AG10803 (cell line): ENCODE measurements at regions not wholly inside any gene's neighbourhood (a gene's known extent, or its start where the extent isn't known, plus 50 kb on each side); places are given as distances from the start of the nearest gene placed in this dataset.

Experiments used
- DNase-seq: peaks from one replicate; pipeline ENCODE4 v3.0.0; 2010; ENCODE audit warnings: low read depth
- H3K4me3 ChIP-seq: 2 replicates; pipeline ENCODE4 v1.5.1; 2011; ENCODE audit warnings: mild to moderate bottlenecking, low read length, control low read depth
- TF ChIP-seq, protein P1 (sequence below): conservative IDR thresholded peaks from 2 replicates; pipeline ENCODE4 v1.5.1; 2011; ENCODE audit warnings: mild to moderate bottlenecking, low read length, control low read depth, inconsistent platforms

DNA sequence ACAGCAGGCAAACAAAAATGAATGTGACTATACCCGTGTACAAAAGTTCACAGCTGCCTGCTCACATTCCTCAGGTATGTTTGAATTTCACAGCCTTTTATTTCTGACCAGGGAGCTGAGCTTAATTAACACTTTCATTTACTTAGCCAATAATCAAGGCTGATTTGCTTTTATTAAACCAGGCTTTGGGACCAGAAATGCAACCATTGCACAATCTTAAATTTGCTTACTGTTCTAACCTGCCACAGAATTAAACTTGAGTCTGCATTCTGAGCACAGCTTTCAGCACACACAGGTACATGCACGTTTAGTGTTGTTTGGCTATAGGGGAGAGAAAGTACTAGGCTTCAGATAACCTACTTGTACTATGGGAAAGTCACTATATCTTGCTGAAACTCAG, 372.4 kb upstream of the ATP5MC3 start:
- TF ChIP-seq, protein P1, sequence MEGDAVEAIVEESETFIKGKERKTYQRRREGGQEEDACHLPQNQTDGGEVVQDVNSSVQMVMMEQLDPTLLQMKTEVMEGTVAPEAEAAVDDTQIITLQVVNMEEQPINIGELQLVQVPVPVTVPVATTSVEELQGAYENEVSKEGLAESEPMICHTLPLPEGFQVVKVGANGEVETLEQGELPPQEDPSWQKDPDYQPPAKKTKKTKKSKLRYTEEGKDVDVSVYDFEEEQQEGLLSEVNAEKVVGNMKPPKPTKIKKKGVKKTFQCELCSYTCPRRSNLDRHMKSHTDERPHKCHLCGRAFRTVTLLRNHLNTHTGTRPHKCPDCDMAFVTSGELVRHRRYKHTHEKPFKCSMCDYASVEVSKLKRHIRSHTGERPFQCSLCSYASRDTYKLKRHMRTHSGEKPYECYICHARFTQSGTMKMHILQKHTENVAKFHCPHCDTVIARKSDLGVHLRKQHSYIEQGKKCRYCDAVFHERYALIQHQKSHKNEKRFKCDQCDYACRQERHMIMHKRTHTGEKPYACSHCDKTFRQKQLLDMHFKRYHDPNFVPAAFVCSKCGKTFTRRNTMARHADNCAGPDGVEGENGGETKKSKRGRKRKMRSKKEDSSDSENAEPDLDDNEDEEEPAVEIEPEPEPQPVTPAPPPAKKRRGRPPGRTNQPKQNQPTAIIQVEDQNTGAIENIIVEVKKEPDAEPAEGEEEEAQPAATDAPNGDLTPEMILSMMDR: no peak
- H3K4me3 ChIP-seq: no peak overlapping the region
- DNase-seq: no peak

DNA sequence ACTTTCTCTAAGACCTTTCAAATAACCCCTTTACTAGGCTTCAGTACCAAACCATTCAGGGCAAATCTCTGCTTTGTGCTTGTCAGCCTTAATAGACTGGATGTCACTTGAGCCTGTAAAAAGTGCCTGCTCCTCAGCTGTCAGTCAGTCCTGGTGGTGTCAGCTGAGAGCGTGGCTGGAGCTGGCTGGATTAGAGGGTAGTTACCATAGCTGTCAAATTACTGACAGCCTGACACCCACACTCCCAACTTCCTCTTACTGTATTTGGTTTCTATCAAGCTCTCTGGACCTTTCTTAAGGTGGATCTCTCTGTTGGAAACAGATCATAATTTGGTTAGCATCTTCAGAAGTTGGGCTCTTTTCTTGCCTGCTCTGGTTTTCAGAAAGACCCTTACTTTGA, 371.4 kb upstream of the ATP5MC3 start:
- H3K4me3 ChIP-seq: no peak overlapping the region
- TF ChIP-seq, protein P1: no peak
- DNase-seq: no peak

DNA sequence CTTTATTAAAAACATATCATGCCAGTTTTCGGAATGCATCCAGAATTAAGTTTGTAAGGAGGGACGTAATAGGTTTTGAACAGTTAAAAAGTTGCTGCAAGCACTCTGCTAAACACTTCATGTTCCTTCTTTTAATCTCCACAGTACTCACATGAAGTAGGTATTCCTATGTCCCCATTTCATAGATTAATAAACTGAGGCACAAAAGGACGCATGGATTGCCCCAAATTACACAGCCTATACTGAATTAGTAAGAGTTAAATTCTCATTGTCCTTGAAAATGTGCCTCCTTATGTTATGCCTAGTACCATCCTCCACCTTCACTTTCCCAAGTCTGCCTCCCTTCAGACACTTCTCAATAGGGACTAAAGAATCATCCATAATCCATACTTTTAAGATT, 358.9 kb upstream of the ATP5MC3 start:
- no peak for DNase-seq
- H3K4me3 ChIP-seq: no peak overlapping the region
- TF ChIP-seq, protein P1: no peak

DNA sequence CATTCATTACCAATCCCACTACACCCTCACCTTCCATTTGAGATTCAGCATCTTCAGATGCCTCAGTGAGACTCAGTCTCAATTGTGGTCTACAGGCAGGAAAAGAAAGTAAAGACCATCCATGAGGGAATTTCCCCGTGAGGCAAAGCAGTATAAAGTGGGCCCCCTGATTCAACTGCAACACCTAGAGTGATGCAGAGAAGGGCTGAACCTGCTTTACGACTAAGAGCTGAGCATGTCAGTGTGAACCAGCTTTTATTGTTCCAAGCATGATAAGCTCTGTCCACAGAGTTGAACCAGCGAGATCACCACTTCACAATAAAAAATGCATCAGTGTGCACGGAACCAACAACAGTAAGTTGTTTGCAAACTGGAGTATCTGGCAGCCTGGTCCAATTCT, 357.6 kb upstream of the ATP5MC3 start:
- DNase-seq: no peak
- TF ChIP-seq, protein P1: no peak
- H3K4me3 ChIP-seq: no peak overlapping the region

DNA sequence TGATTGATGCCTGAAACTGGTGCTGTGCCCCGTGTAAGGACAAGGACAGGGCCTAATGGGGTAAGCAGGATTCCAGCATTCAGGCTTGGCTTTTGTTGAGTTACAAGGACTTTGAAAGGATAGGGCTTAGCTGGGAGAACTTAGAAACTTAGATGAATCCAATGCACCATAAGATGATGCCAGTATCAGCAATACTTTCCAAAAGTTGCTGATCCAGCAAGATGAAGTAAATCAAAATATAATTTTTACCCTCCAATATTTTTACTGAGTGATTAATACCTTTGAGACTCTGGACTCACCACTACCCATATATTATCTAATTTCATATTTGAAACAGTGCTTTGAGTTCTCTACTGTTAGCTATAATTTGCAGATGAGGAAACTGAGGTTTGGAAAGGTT, 354.5 kb upstream of the ATP5MC3 start:
- no peak for DNase-seq
- TF ChIP-seq, protein P1: no peak
- H3K4me3 ChIP-seq: no peak overlapping the region

DNA sequence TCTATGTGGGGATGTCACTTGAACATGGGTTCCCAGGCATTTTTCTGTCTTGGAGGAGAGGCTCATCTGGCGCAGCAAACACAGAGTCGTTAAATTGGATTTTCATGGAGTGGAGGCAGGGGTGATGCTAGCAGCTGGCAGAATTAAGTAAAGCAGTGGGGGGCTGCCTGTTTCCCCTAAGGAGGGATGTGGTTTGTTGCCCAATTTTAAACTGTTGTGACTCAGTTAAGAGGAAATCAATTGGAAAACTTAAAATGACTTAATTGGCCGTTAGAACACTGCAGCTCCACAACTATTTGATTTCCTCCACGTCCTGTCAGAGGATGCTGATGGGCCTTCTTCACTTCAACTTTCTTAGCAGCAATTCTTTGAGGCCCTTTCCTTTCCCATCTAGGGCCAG, 354.1 kb upstream of the ATP5MC3 start:
- DNase-seq: no peak
- TF ChIP-seq, protein P1: no peak
- no peak overlapping the region for H3K4me3 ChIP-seq

DNA sequence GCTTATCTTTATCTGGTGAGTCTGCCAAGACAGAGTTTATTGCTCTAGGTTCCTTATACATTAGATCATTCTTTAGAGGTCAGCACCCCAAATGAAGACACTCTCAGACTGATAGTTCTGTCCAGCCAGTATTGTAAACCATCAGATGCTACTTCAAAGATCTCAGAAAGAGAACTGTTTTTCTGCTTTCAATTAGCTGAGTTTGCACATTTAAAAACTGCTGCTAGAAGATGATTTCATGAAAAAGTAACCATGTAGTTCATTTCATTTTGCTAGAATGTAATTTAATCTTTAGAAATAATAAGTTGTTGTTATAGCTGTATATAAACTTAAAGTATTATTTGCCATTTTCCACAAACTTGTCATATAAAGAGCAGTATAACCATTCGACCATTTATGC, 344.5 kb upstream of the ATP5MC3 start:
- no peak overlapping the region for H3K4me3 ChIP-seq
- DNase-seq: no peak
- TF ChIP-seq, protein P1: no peak
